GM12878 (cell line): ENCODE measurements at regions not wholly inside any gene's neighbourhood (a gene's known extent, or its start where the extent isn't known, plus 50 kb on each side); places are given as distances from the start of the nearest gene placed in this dataset.

Source experiments
- ATAC-seq: fragments of 200-7000 bp; cut with Tn5 transposase; 3 replicates; pipeline ENCODE4 v1.9.1; 2020; ENCODE audit warnings: mild to moderate bottlenecking, moderate library complexity
- BruUV-seq: library from RNA; stranded (reverse); fragments of 400-500 nt; replicated peaks from 2 replicates; lab custom pipeline; 2021; lab: Mats Ljungman, UMichigan
- CTCF ChIA-PET: fragments of 300-600 bp; sonication (Branson Sonifier 250); formaldehyde crosslinking; extraction: SDS; loops from one replicate; lab custom pipeline; 2021; ENCODE audit warnings: inconsistent platforms; lab: Yijun Ruan, JAX
- POLR2A ChIA-PET: fragments of 350-600 bp; formaldehyde crosslinking; extraction: SDS; loops from one replicate; lab custom pipeline; 2021; ENCODE audit warnings: inconsistent platforms; lab: Charles Lee
- RAD21 ChIA-PET: fragments of 300-600 bp; sonication (Branson Sonifier 250); formaldehyde crosslinking; loops from one replicate; lab custom pipeline; 2023; ENCODE audit warnings: antibody characterized with exemption; ENCODE audit not compliant: unreplicated experiment; lab: Charles Lee
- SMC1A ChIA-PET: fragments of 300-600 bp; sonication (Branson Sonifier 250); formaldehyde crosslinking; loops from one replicate; lab custom pipeline; 2023; ENCODE audit not compliant: unreplicated experiment, uncharacterized antibody; lab: Charles Lee
- DNase-seq: peaks from one replicate; pipeline ENCODE4 v3.0.0-alpha.2; 2011; ENCODE audit warnings: low read depth, low spot score
- FAIRE-seq: peaks from 3 replicates; lab custom pipeline; 2011; peaks lifted over from hg19 to GRCh38; lab: Jason Lieb, UNC
- H2AFZ ChIP-seq: 2 replicates; pipeline ENCODE4 v1.6.0; 2011; ENCODE audit warnings: low read depth, low read length, control low read depth; ENCODE audit not compliant: control insufficient read depth
- H3K27ac ChIP-seq: 2 replicates; pipeline ENCODE4 v1.5.1; 2011; ENCODE audit warnings: control low read depth; ENCODE audit not compliant: control insufficient read depth, insufficient read depth
- H3K27me3 ChIP-seq, 2 experiments: replicated peaks in 1 of 2; 2 replicates each; pipeline versions ENCODE4 v1.6.0 to v1.6.1; 2011; ENCODE audit warnings: low read length in 1 of 2; ENCODE audit not compliant: control insufficient read depth in 2 of 2, insufficient read depth in 2 of 2
- H3K36me3 ChIP-seq, 2 experiments: 2 replicates each; pipeline ENCODE4 v1.5.1; 2011; ENCODE audit warnings: low read length in 1 of 2; ENCODE audit not compliant: control insufficient read depth in 2 of 2, insufficient read depth in 2 of 2
- H3K4me1 ChIP-seq: 2 replicates; pipeline ENCODE4 v1.6.1; 2011; ENCODE audit warnings: mild to moderate bottlenecking, low read length, moderate library complexity, mixed read lengths; ENCODE audit not compliant: control insufficient read depth, insufficient read depth
- H3K4me2 ChIP-seq: 2 replicates; pipeline ENCODE4 v1.6.0; 2011; ENCODE audit warnings: control low read depth; ENCODE audit not compliant: control insufficient read depth, insufficient read depth
- H3K4me3 ChIP-seq: fragments of 200-600 bp; sonication (generic); 2 replicates; pipeline ENCODE4 v1.5.1; 2016
- H3K79me2 ChIP-seq: 2 replicates; pipeline ENCODE4 v1.6.0; 2011; ENCODE audit warnings: low read length; ENCODE audit not compliant: control insufficient read depth, insufficient read depth
- H3K9ac ChIP-seq: 2 replicates; pipeline ENCODE4 v1.8.0; 2011; ENCODE audit warnings: low read length, control low read depth, mixed read lengths; ENCODE audit not compliant: control insufficient read depth, insufficient read depth
- H3K9me3 ChIP-seq: replicated peaks from 3 replicates; pipeline ENCODE4 v1.5.1; 2011; ENCODE audit warnings: mild to moderate bottlenecking, low read length; ENCODE audit not compliant: control insufficient read depth, insufficient read depth
- H4K20me1 ChIP-seq: 2 replicates; pipeline ENCODE4 v1.6.0; 2011; ENCODE audit not compliant: control insufficient read depth, insufficient read depth
- ASH2L ChIP-seq: fragments of 300-600, 200-600 bp; sonication (generic); IDR thresholded peaks from 2 replicates; pipeline ENCODE4 v1.6.1; 2017; ENCODE audit warnings: low read depth, mild to moderate bottlenecking, borderline replicate concordance
- ATF7 ChIP-seq: fragments of 450-650 bp; IDR thresholded peaks from 2 replicates; pipeline ENCODE4 v1.6.1; 2016; ENCODE audit warnings: low read depth, mild to moderate bottlenecking
- BRCA1 ChIP-seq: IDR thresholded peaks from 2 replicates; pipeline ENCODE4 v1.6.1; 2011; ENCODE audit warnings: low read depth, low read length, improper control_type of control experiment
- EED ChIP-seq: sonication (generic); IDR thresholded peaks from 2 replicates; pipeline ENCODE4 v1.6.1; 2016; ENCODE audit warnings: antibody characterized with exemption, low read depth
- ETV6 ChIP-seq, 2 experiments: fragments of 450-650 bp in 1 of 2; IDR thresholded peaks in 1 of 2; conservative IDR thresholded peaks in 1 of 2; 2 replicates each; pipeline ENCODE4 v1.6.1; 2014; ENCODE audit warnings: antibody characterized with exemption in 1 of 2, borderline replicate concordance in 1 of 2, low read depth in 1 of 2, mild to moderate bottlenecking in 1 of 2, moderate library complexity in 1 of 2
- EZH2 ChIP-seq: IDR thresholded peaks from 2 replicates; pipeline ENCODE4 v1.6.1; 2012; ENCODE audit warnings: low read depth, mild to moderate bottlenecking, control low read depth, inconsistent platforms, low read length, borderline replicate concordance; ENCODE audit not compliant: control insufficient read depth
- HDGF ChIP-seq: fragments of 450-650 bp; IDR thresholded peaks from 2 replicates; pipeline ENCODE4 v1.6.1; 2016; ENCODE audit warnings: antibody characterized with exemption
- IKZF1 ChIP-seq: fragments of 450-650 bp; conservative IDR thresholded peaks from 2 replicates; pipeline ENCODE4 v1.6.1; 2017; ENCODE audit warnings: antibody characterized with exemption, mild to moderate bottlenecking
- KDM1A ChIP-seq: fragments of 200-600 bp; sonication (generic); IDR thresholded peaks from 2 replicates; pipeline ENCODE4 v1.6.1; 2016; ENCODE audit warnings: borderline replicate concordance
- NFYA ChIP-seq: IDR thresholded peaks from 2 replicates; pipeline ENCODE4 v1.6.1; 2011; ENCODE audit warnings: low read depth, mild to moderate bottlenecking, low read length, improper control_type of control experiment, borderline replicate concordance
- RAD21 ChIP-seq: IDR thresholded peaks from 2 replicates; pipeline ENCODE4 v1.6.1; 2011; ENCODE audit warnings: mild to moderate bottlenecking, low read depth, low read length, moderate library complexity; ENCODE audit not compliant: insufficient read depth
- RBBP5 ChIP-seq: fragments of 200-600 bp; sonication (generic); conservative IDR thresholded peaks from 2 replicates; pipeline ENCODE4 v1.6.1; 2016
- RELB ChIP-seq: fragments of 450-650 bp; IDR thresholded peaks from 2 replicates; pipeline ENCODE4 v1.6.1; 2017; ENCODE audit warnings: low read depth, mild to moderate bottlenecking, moderate library complexity
- SREBF2 ChIP-seq: IDR thresholded peaks from 2 replicates; pipeline ENCODE4 v1.6.1; 2012; ENCODE audit warnings: mild to moderate bottlenecking, low read length
- WGBS: methylation state at CpG from one replicate; pipeline ENCODE4 v1.1.6; 2016; ENCODE audit warnings: low lambda C conversion rate; ENCODE audit not compliant: insufficient replicate concordance, insufficient coverage; ENCODE audit errors: missing lambda C conversion rate; 5-methylcytosine and 5-hydroxymethylcytosine counted together
- in situ Hi-C: fragments of 300-500 bp; cut with MboI; formaldehyde crosslinking; loops from 9 replicates; pipeline ENCODE4 v1.14.3; 2018; ENCODE audit warnings: mixed read lengths
- intact Hi-C: fragments of 100-400 bp; cut with micrococcal nuclease; formaldehyde crosslinking; loops from one replicate; pipeline ENCODE4 v1.14.2; 2022; ENCODE audit not compliant: unreplicated experiment

- intact Hi-C loops, result no loop called here
- CTCF ChIA-PET, result interaction anchor here (0.6 to 1.9 kb wide), 2 partner anchors 18 to 1507 kb away, joined by 3 to 4 read pairs; no protein-coding TSS in a partner anchor
- SMC1A ChIA-PET, result no interaction called here
- ATAC-seq (no peak), DNase-seq (no peak), FAIRE-seq (no peak)
- POLR2A ChIA-PET, result no interaction called here
- Histone ChIP-seq H4K20me1 (no peaks in the 10 kb centered on the region), H3K36me3 (no peaks in the 10 kb centered on the region), H3K4me3 (no peak overlapping the region), H3K4me2 (no peak overlapping the region), H3K27ac (no peak overlapping the region), H3K9ac (no peak overlapping the region), H3K4me1 (no peaks in the 10 kb centered on the region), H3K27me3 (no peaks in the 10 kb centered on the region), H3K9me3 (no peaks in the 10 kb centered on the region), H2AFZ (no peak overlapping the region), H3K79me2 (no peaks in the 10 kb centered on the region)
- WGBS, result 0% methylated on average over 2 of the region's 2 CpGs
- BruUV-seq, result no TSS peak
- RAD21 ChIA-PET, result no interaction called here
- TF ChIP-seq ATF7 (no peak), RBBP5 (no peak), KDM1A (no peak), SREBF2 (no peak), ETV6 (conservative IDR thresholded peaks at IDR 0.05 in 1 of 2, IDR thresholded peaks at IDR 0.05 in 1 of 2; ENCODE audit: borderline replicate concordance in 1 of 2, low read depth in 1 of 2) (no peak), RAD21 (no peak)
- in situ Hi-C loops, result no loop called here
Observed at GRCh38 chr6:9103876-9104521, 668.7 kb upstream of the SLC35B3 start.

DNA sequence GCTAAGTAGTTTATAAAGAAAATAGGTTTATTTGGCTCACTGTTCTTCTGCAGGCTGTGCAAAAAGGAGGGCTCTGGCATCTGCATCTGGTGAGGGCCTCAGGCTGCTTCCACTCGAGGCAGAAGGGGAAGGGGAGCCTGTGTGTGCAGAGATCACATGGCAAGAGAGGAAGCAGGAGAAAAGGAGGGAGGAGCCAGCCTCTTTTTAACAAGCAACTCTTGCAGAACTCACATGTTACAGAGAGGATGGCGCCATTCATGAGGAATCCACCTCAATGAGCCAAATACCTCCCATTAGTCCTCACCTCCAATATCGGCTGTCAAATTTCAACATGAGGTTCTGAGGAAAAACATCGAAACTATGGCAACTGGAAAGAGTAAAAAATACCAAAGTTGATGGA is 666.6 kb upstream of the SLC35B3 start:
- Histone ChIP-seq H3K27me3 (no peaks in the 10 kb centered on the region), H3K36me3 (no peaks in the 10 kb centered on the region), H4K20me1 (no peaks in the 10 kb centered on the region), H3K9ac (no peak overlapping the region), H3K4me1 (no peaks in the 10 kb centered on the region), H3K4me3 (no peak overlapping the region), H3K9me3 (no peaks in the 10 kb centered on the region), H3K27ac (no peak overlapping the region), H2AFZ (no peak overlapping the region), H3K4me2 (no peak overlapping the region), H3K79me2 (no peaks in the 10 kb centered on the region)
- CTCF ChIA-PET, result no interaction called here
- POLR2A ChIA-PET, result no interaction called here
- RAD21 ChIA-PET, result no interaction called here
- in situ Hi-C loops (no loop called here), intact Hi-C loops (no loop called here)
- no peak for FAIRE-seq
- no peak for DNase-seq
- TF ChIP-seq EZH2 (no peak), IKZF1 (no peak), NFYA (no peak), EED (no peak), BRCA1 (no peak), HDGF (no peak), KDM1A (no peak), RELB (no peak), ASH2L (no peak)
- ATAC-seq, result no peak
- BruUV-seq, result no TSS peak
- SMC1A ChIA-PET, result no interaction called here
- WGBS, result 3% methylated on average over 4 of the region's 4 CpGs
